ENCODE measurements at regions not wholly inside any gene's neighbourhood (a gene's known extent, or its start where the extent isn't known, plus 50 kb on each side); places are given as distances from the start of the nearest gene placed in this dataset.

- TF ChIP-seq, protein P1, sequence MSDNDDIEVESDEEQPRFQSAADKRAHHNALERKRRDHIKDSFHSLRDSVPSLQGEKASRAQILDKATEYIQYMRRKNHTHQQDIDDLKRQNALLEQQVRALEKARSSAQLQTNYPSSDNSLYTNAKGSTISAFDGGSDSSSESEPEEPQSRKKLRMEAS (IDR thresholded peaks at IDR 0.05) = no peak
- TF ChIP-seq, protein P2, sequence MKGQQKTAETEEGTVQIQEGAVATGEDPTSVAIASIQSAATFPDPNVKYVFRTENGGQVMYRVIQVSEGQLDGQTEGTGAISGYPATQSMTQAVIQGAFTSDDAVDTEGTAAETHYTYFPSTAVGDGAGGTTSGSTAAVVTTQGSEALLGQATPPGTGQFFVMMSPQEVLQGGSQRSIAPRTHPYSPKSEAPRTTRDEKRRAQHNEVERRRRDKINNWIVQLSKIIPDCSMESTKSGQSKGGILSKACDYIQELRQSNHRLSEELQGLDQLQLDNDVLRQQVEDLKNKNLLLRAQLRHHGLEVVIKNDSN (IDR thresholded peaks at IDR 0.05) = no peak
- no peak for TF ChIP-seq EGR1 (IDR thresholded peaks at IDR 0.05)
- TF ChIP-seq ZBTB7A (IDR thresholded peaks at IDR 0.05; ENCODE audit: low read depth) = no peak
- TF ChIP-seq, protein P3, sequence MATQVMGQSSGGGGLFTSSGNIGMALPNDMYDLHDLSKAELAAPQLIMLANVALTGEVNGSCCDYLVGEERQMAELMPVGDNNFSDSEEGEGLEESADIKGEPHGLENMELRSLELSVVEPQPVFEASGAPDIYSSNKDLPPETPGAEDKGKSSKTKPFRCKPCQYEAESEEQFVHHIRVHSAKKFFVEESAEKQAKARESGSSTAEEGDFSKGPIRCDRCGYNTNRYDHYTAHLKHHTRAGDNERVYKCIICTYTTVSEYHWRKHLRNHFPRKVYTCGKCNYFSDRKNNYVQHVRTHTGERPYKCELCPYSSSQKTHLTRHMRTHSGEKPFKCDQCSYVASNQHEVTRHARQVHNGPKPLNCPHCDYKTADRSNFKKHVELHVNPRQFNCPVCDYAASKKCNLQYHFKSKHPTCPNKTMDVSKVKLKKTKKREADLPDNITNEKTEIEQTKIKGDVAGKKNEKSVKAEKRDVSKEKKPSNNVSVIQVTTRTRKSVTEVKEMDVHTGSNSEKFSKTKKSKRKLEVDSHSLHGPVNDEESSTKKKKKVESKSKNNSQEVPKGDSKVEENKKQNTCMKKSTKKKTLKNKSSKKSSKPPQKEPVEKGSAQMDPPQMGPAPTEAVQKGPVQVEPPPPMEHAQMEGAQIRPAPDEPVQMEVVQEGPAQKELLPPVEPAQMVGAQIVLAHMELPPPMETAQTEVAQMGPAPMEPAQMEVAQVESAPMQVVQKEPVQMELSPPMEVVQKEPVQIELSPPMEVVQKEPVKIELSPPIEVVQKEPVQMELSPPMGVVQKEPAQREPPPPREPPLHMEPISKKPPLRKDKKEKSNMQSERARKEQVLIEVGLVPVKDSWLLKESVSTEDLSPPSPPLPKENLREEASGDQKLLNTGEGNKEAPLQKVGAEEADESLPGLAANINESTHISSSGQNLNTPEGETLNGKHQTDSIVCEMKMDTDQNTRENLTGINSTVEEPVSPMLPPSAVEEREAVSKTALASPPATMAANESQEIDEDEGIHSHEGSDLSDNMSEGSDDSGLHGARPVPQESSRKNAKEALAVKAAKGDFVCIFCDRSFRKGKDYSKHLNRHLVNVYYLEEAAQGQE (IDR thresholded peaks at IDR 0.05; ENCODE audit: low read depth) = no peak
These were observed 179.2 kb downstream of the HSD17B3 start for GRCh38 chr9:96122751-96123150.

DNA sequence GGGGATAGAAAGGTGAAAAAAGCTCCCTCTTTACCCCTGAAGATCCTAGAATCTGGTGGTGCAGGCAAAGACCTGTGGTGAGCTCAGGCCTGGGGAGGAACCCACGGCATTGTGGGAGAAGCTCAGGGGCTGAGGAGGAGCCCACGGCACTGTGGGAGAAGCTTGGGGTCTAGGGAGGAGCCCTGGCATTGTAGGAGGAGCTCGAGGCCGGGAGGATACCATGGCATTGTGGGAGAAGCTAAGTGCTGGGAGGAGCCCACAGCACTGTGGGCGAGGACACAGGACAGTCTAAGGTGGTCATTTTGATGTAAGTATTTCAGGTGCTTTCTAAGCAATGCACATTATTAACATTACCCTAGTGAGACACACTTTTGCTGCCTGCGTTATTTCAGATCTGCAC, 179.7 kb downstream of the HSD17B3 start:
- TF ChIP-seq EGR1 (IDR thresholded peaks at IDR 0.05) = no peak
- TF ChIP-seq, protein P1 (IDR thresholded peaks at IDR 0.05) = no peak
- no peak for TF ChIP-seq EP300 (IDR thresholded peaks at IDR 0.05; ENCODE audit: borderline replicate concordance)
- no peak for TF ChIP-seq FOXM1 (IDR thresholded peaks at IDR 0.05; ENCODE audit: borderline replicate concordance, low read depth)
- TF ChIP-seq TAF1 (IDR thresholded peaks at IDR 0.05; ENCODE audit: low read depth) = no peak
- no peak for TF ChIP-seq TEAD4 (IDR thresholded peaks at IDR 0.05)
- no peak for TF ChIP-seq TCF12 (IDR thresholded peaks at IDR 0.05; ENCODE audit: low read depth)
- no peak for TF ChIP-seq CREB1 (IDR thresholded peaks at IDR 0.05; ENCODE audit: low read depth)
- no peak for TF ChIP-seq RAD21 (IDR thresholded peaks at IDR 0.05; ENCODE audit: low read depth)
- TF ChIP-seq, protein P2 (IDR thresholded peaks at IDR 0.05) = no peak
- TF ChIP-seq ZBTB7A (IDR thresholded peaks at IDR 0.05; ENCODE audit: low read depth) = no peak
- TF ChIP-seq YY1 (IDR thresholded peaks at IDR 0.05; ENCODE audit: low read depth) = no peak
- TF ChIP-seq CEBPB (IDR thresholded peaks at IDR 0.05) = no peak
- TF ChIP-seq NFIC (IDR thresholded peaks at IDR 0.05) = no peak

- no peak for TF ChIP-seq TEAD4 (IDR thresholded peaks at IDR 0.05)
- TF ChIP-seq, protein P3 (IDR thresholded peaks at IDR 0.05; ENCODE audit: low read depth) = no peak
- no peak for TF ChIP-seq FOXM1 (IDR thresholded peaks at IDR 0.05; ENCODE audit: borderline replicate concordance, low read depth)
- TF ChIP-seq ZBTB7A (IDR thresholded peaks at IDR 0.05; ENCODE audit: low read depth) = no peak
- TF ChIP-seq RAD21 (IDR thresholded peaks at IDR 0.05; ENCODE audit: low read depth) = no peak
These were observed 180.8 kb downstream of the HSD17B3 start for GRCh38 chr9:96121136-96121535.

- TF ChIP-seq, protein P1 (IDR thresholded peaks at IDR 0.05) = no peak
- TF ChIP-seq TEAD4 (IDR thresholded peaks at IDR 0.05) = no peak
- TF ChIP-seq FOXM1 (IDR thresholded peaks at IDR 0.05; ENCODE audit: borderline replicate concordance, low read depth) = no peak
- TF ChIP-seq RAD21 (IDR thresholded peaks at IDR 0.05; ENCODE audit: low read depth) = no peak
- no peak for TF ChIP-seq TAF1 (IDR thresholded peaks at IDR 0.05; ENCODE audit: low read depth)
- no peak for TF ChIP-seq TCF12 (IDR thresholded peaks at IDR 0.05; ENCODE audit: low read depth)
- TF ChIP-seq EGR1 (IDR thresholded peaks at IDR 0.05) = no peak
- no peak for TF ChIP-seq CEBPB (IDR thresholded peaks at IDR 0.05)
- TF ChIP-seq, protein P3 (IDR thresholded peaks at IDR 0.05; ENCODE audit: low read depth) = no peak
- no peak for TF ChIP-seq ZBTB7A (IDR thresholded peaks at IDR 0.05; ENCODE audit: low read depth)
- TF ChIP-seq, protein P2 (IDR thresholded peaks at IDR 0.05) = no peak
- no peak for TF ChIP-seq NFIC (IDR thresholded peaks at IDR 0.05)
- TF ChIP-seq YY1 (IDR thresholded peaks at IDR 0.05; ENCODE audit: low read depth) = no peak
- TF ChIP-seq CREB1 (IDR thresholded peaks at IDR 0.05; ENCODE audit: low read depth) = no peak
- no peak for TF ChIP-seq EP300 (IDR thresholded peaks at IDR 0.05; ENCODE audit: borderline replicate concordance)
These were observed 184.4 kb downstream of the HSD17B3 start for GRCh38 chr9:96117398-96118080.

Data from Ishikawa (cell line).